Prostate gland (tissue), 2 donors: ENCODE measurements at regions not wholly inside any gene's neighbourhood (a gene's known extent, or its start where the extent isn't known, plus 50 kb on each side); places are given as distances from the start of the nearest gene placed in this dataset.

Experiments used
- POLR2A ChIP-seq: fragments of 450-650 bp; IDR thresholded peaks from one replicate; pipeline ENCODE4 v1.6.1; 2016; ENCODE audit warnings: antibody characterized with exemption, mild to moderate bottlenecking
- POLR2AphosphoS5 ChIP-seq: sonication (generic); formaldehyde crosslinking; IDR thresholded peaks from one replicate; pipeline ENCODE4 v1.6.1; 2017; ENCODE audit warnings: antibody characterized with exemption
- TF ChIP-seq, protein P1 (sequence below), 4 experiments: fragments of 200-600 bp in 2 of 4; fragments of 450-650 bp in 2 of 4; sonication (generic) in 2 of 4; IDR thresholded peaks; 1 replicate in 3 of 4; 2 replicates in 1 of 4; pipeline ENCODE4 v1.5.1; 2016 to 2019; ENCODE audit warnings: antibody characterized with exemption in 4 of 4, mild to moderate bottlenecking in 2 of 4, moderate library complexity in 2 of 4

DNA sequence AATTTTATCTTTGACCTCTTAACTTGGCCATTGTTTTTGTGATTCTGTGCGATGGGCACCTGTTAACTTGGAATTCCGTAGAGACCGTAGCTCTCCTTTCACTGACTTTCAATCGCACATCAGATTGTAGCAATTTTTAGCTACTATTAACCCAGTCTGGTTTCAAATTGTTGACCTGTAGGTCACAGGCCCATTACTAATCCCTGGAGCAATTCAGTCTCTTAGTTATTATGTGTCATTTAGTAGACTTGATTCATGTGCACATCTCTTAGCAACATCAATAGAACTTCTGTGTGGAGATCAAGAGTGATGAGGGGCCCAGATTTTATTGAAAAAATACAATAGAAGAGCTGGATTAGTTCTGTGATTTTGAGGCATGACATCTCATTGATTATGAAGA, 549.6 kb upstream of the SLC10A2 start:
- no peak for TF ChIP-seq POLR2AphosphoS5
- TF ChIP-seq, protein P1, sequence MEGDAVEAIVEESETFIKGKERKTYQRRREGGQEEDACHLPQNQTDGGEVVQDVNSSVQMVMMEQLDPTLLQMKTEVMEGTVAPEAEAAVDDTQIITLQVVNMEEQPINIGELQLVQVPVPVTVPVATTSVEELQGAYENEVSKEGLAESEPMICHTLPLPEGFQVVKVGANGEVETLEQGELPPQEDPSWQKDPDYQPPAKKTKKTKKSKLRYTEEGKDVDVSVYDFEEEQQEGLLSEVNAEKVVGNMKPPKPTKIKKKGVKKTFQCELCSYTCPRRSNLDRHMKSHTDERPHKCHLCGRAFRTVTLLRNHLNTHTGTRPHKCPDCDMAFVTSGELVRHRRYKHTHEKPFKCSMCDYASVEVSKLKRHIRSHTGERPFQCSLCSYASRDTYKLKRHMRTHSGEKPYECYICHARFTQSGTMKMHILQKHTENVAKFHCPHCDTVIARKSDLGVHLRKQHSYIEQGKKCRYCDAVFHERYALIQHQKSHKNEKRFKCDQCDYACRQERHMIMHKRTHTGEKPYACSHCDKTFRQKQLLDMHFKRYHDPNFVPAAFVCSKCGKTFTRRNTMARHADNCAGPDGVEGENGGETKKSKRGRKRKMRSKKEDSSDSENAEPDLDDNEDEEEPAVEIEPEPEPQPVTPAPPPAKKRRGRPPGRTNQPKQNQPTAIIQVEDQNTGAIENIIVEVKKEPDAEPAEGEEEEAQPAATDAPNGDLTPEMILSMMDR (IDR thresholded peaks at IDR 0.05): no peak
- no peak for TF ChIP-seq POLR2A
